IMR-90 (cell line): ENCODE measurements at regions not wholly inside any gene's neighbourhood (a gene's known extent, or its start where the extent isn't known, plus 50 kb on each side); places are given as distances from the start of the nearest gene placed in this dataset.

ENCODE experiments used
- ATAC-seq: fragments of 200-7000 bp; cut with Tn5 transposase; 2 replicates; pipeline ENCODE4 v1.9.1; 2020; ENCODE audit warnings: low read depth, mild to moderate bottlenecking, moderate library complexity
- BruUV-seq: library from RNA; stranded (reverse); fragments of 400-500 nt; replicated peaks from 2 replicates; lab custom pipeline; 2021; lab: Mats Ljungman, UMichigan
- CTCF ChIA-PET: fragments of 300-600 bp; formaldehyde crosslinking; extraction: SDS; loops from one replicate; lab custom pipeline; 2021; ENCODE audit warnings: antibody characterized with exemption; lab: Yijun Ruan, JAX
- POLR2A ChIA-PET: fragments of 300-600 bp; sonication (Branson Sonifier 250); formaldehyde crosslinking; loops from one replicate; lab custom pipeline; 2022; ENCODE audit warnings: antibody characterized with exemption; ENCODE audit not compliant: unreplicated experiment; lab: Charles Lee
- DNase-seq: peaks from one replicate; pipeline ENCODE4 v3.0.0; 2013
- H2AFZ ChIP-seq: replicated peaks from 2 replicates; pipeline ENCODE3; 2013; ENCODE audit warnings: low read length, mild to moderate bottlenecking; ENCODE audit not compliant: poor library complexity
- H2AK5ac ChIP-seq: 2 replicates; pipeline ENCODE4 v1.6.1; 2013; ENCODE audit warnings: low read depth, low read length, inconsistent platforms
- H2AK9ac ChIP-seq: replicated peaks from 2 replicates; pipeline ENCODE3; 2013; ENCODE audit warnings: mild to moderate bottlenecking, low read depth, low read length, moderate library complexity; ENCODE audit not compliant: poor library complexity
- H2BK120ac ChIP-seq: 2 replicates; pipeline ENCODE4 v1.6.1; 2013; ENCODE audit warnings: low read depth, low read length, inconsistent platforms
- H2BK15ac ChIP-seq: 3 replicates; pipeline ENCODE4 v1.6.1; 2013; ENCODE audit warnings: low read depth, low read length, inconsistent platforms
- H2BK20ac ChIP-seq: 2 replicates; pipeline ENCODE4 v1.6.1; 2013; ENCODE audit warnings: low read depth, mild to moderate bottlenecking, inconsistent platforms, low read length, moderate library complexity
- H2BK5ac ChIP-seq: 2 replicates; pipeline ENCODE4 v1.6.1; 2013; ENCODE audit warnings: mild to moderate bottlenecking, low read depth, low read length, inconsistent platforms; ENCODE audit not compliant: poor library complexity, severe bottlenecking
- H3K14ac ChIP-seq: replicated peaks from 2 replicates; pipeline ENCODE4 v1.6.1; 2013; ENCODE audit warnings: low read depth, low read length, inconsistent platforms
- H3K18ac ChIP-seq: 2 replicates; pipeline ENCODE4 v1.6.1; 2013; ENCODE audit warnings: low read depth, low read length, control low read depth
- H3K23ac ChIP-seq: 2 replicates; pipeline ENCODE4 v1.6.1; 2013; ENCODE audit warnings: low read depth, low read length, inconsistent platforms
- H3K27ac ChIP-seq: 2 replicates; pipeline ENCODE4 v1.5.1; 2013; ENCODE audit warnings: mild to moderate bottlenecking, control low read depth, low read length; ENCODE audit not compliant: insufficient read depth
- H3K27me3 ChIP-seq: 2 replicates; pipeline ENCODE4 v1.6.1; 2013; ENCODE audit warnings: low read length; ENCODE audit not compliant: control insufficient read depth, insufficient read depth
- H3K36me3 ChIP-seq: 2 replicates; pipeline ENCODE4 v1.6.1; 2013; ENCODE audit warnings: low read length, mixed read lengths; ENCODE audit not compliant: control insufficient read depth, insufficient read depth
- H3K4ac ChIP-seq: 2 replicates; pipeline ENCODE4 v1.6.1; 2013; ENCODE audit warnings: low read depth, low read length, inconsistent platforms
- H3K4me1 ChIP-seq: 2 replicates; pipeline ENCODE4 v1.6.1; 2013; ENCODE audit warnings: low read length, mixed read lengths; ENCODE audit not compliant: control insufficient read depth, insufficient read depth
- H3K4me2 ChIP-seq: 2 replicates; pipeline ENCODE4 v1.6.1; 2013; ENCODE audit warnings: low read depth, mild to moderate bottlenecking, control low read depth, low read length, moderate library complexity
- H3K4me3 ChIP-seq: 2 replicates; pipeline ENCODE4 v1.5.1; 2013; ENCODE audit warnings: low read depth, mild to moderate bottlenecking, control low read depth, low read length, moderate library complexity; ENCODE audit not compliant: insufficient read depth
- H3K56ac ChIP-seq: 2 replicates; pipeline ENCODE4 v1.6.1; 2013; ENCODE audit warnings: low read length, inconsistent platforms; ENCODE audit not compliant: insufficient read depth; ENCODE audit errors: extremely low read depth
- H3K79me1 ChIP-seq, 2 experiments: 2 replicates each; pipeline ENCODE4 v1.6.1; 2013; ENCODE audit warnings: low read length in 2 of 2, inconsistent platforms in 1 of 2, low read depth in 1 of 2
- H3K9ac ChIP-seq: 2 replicates; pipeline ENCODE4 v1.6.1; 2013; ENCODE audit warnings: low read depth, low read length, control low read depth
- H3K9me1 ChIP-seq: 2 replicates; pipeline ENCODE4 v1.6.1; 2013; ENCODE audit warnings: low read length, inconsistent platforms; ENCODE audit not compliant: insufficient read depth
- H3K9me3 ChIP-seq: 2 replicates; pipeline ENCODE4 v1.6.1; 2013; ENCODE audit warnings: low read length; ENCODE audit not compliant: control insufficient read depth, insufficient read depth
- H4K20me1 ChIP-seq: 2 replicates; pipeline ENCODE4 v1.6.1; 2013; ENCODE audit warnings: low read length, inconsistent platforms; ENCODE audit not compliant: insufficient read depth
- H4K5ac ChIP-seq: 2 replicates; pipeline ENCODE4 v1.6.1; 2013; ENCODE audit warnings: mild to moderate bottlenecking, low read depth, low read length, control low read depth
- H4K8ac ChIP-seq, 2 experiments: 2 replicates each; pipeline ENCODE4 v1.6.1; 2013; ENCODE audit warnings: low read depth in 2 of 2, low read length in 2 of 2, control low read depth in 1 of 2, inconsistent platforms in 1 of 2
- H4K91ac ChIP-seq: 2 replicates; pipeline ENCODE4 v1.6.1; 2013; ENCODE audit warnings: low read depth, low read length, inconsistent platforms; ENCODE audit not compliant: insufficient read depth
- ELK1 ChIP-seq: fragments of 150-350 bp; IDR thresholded peaks from 2 replicates; pipeline ENCODE4 v1.6.1; 2016; ENCODE audit warnings: low read depth, mild to moderate bottlenecking, low read length, moderate library complexity, borderline replicate concordance
- RAD21 ChIP-seq: IDR thresholded peaks from 2 replicates; pipeline ENCODE4 v1.6.1; 2012; ENCODE audit warnings: low read length, improper control_type of control experiment
- RCOR1 ChIP-seq: IDR thresholded peaks from 2 replicates; pipeline ENCODE4 v1.6.1; 2012; ENCODE audit warnings: mild to moderate bottlenecking, low read length, improper control_type of control experiment; ENCODE audit not compliant: insufficient replicate concordance
- WGBS, 2 experiments: methylation state at CpG; one replicate each; pipeline versions ENCODE4 v1.1.5 to v1.1.7; 2013; ENCODE audit warnings: missing lambda C conversion rate in 2 of 2; ENCODE audit not compliant: insufficient read length in 1 of 2; ENCODE audit errors: extremely low coverage in 2 of 2; 5-methylcytosine and 5-hydroxymethylcytosine counted together
- dilution Hi-C: fragments of 300-500 bp; cut with HindIII; formaldehyde crosslinking; loops from one replicate; pipeline ENCODE4 v1.14.3; 2018; ENCODE audit warnings: low sequenced_read_pairs; ENCODE audit not compliant: unreplicated experiment
- in situ Hi-C: fragments of 300-500 bp; cut with MboI; formaldehyde crosslinking; loops from 3 replicates; pipeline ENCODE4 v1.14.3; 2019; ENCODE audit warnings: low sequenced_read_pairs, inconsistent platforms, mixed read lengths
- intact Hi-C: fragments of 100-400 bp; cut with micrococcal nuclease; formaldehyde crosslinking; loops from 2 replicates; pipeline ENCODE4 v1.10.0; 2022

- Histone ChIP-seq H3K9me3 (peaks cover 14% of the 10 kb centered on the region), H3K4me2 (no peak overlapping the region), H2AFZ (no peak overlapping the region), H3K4ac (no peak overlapping the region), H3K79me1 (no peaks in the 10 kb centered on the region), H3K9ac (no peak overlapping the region), H2BK120ac (no peak overlapping the region), H2BK20ac (no peak overlapping the region), H3K23ac (no peak overlapping the region), H3K4me1 (no peaks in the 10 kb centered on the region), H2AK9ac (no peak overlapping the region), H3K27ac (no peak overlapping the region), H3K27me3 (no peaks in the 10 kb centered on the region), H3K4me3 (no peak overlapping the region), H2BK15ac (no peak overlapping the region), H3K36me3 (no peaks in the 10 kb centered on the region), H2AK5ac (no peak overlapping the region), H3K14ac (no peak overlapping the region), H4K20me1 (no peaks in the 10 kb centered on the region), H3K18ac (no peak overlapping the region), H4K5ac (no peak overlapping the region), H3K56ac (no peak overlapping the region), H4K8ac (no peak overlapping the region), H3K9me1 (no peaks in the 10 kb centered on the region), H2BK5ac (no peak overlapping the region), H4K91ac (no peak overlapping the region)
- DNase-seq (no peak), ATAC-seq (no peak)
- dilution Hi-C loops (no loop called here), intact Hi-C loops (no loop called here), in situ Hi-C loops (no loop called here)
- BruUV-seq = no TSS peak
- ChIA-PET POLR2A (no interaction called here), CTCF (no interaction called here)
- no peak for TF ChIP-seq RAD21
- TF ChIP-seq RCOR1 = no peak
- no peak for TF ChIP-seq ELK1
- 0% methylated on average over 1 of the region's 4 CpGs; no CpG with 5 or more reads in 1 of the 2 experiments for WGBS, 2 experiments
These were observed 67.6 kb upstream of the GRIN2B start for GRCh38 chr12:14048941-14049545.
